HEK293T (cell line): ENCODE measurements at regions not wholly inside any gene's neighbourhood (a gene's known extent, or its start where the extent isn't known, plus 50 kb on each side); places are given as distances from the start of the nearest gene placed in this dataset.

Experiments
- ARNT ChIP-seq: fragments of 450-650 bp; IDR thresholded peaks from 2 replicates; pipeline ENCODE4 v1.6.1; 2017; ENCODE audit warnings: mild to moderate bottlenecking
- BHLHE40 ChIP-seq: fragments of 450-650 bp; IDR thresholded peaks from 2 replicates; pipeline ENCODE4 v1.6.1; 2016; ENCODE audit warnings: mild to moderate bottlenecking, moderate library complexity, borderline replicate concordance
- FOXK2 ChIP-seq: fragments of 450-650 bp; IDR thresholded peaks from 2 replicates; pipeline ENCODE4 v1.6.1; 2016; ENCODE audit warnings: mild to moderate bottlenecking
- FOXM1 ChIP-seq: fragments of 450-650 bp; IDR thresholded peaks from 2 replicates; pipeline ENCODE4 v1.6.1; 2017; ENCODE audit warnings: mild to moderate bottlenecking, borderline replicate concordance
- HDGF ChIP-seq: fragments of 450-650 bp; IDR thresholded peaks from 2 replicates; pipeline ENCODE4 v1.6.1; 2017; ENCODE audit warnings: antibody characterized with exemption, borderline replicate concordance
- L3MBTL2 ChIP-seq: fragments of 450-650 bp; conservative IDR thresholded peaks from 2 replicates; pipeline ENCODE4 v1.6.1; 2016; ENCODE audit warnings: mild to moderate bottlenecking
- LEF1 ChIP-seq: fragments of 450-650 bp; IDR thresholded peaks from 2 replicates; pipeline ENCODE4 v1.6.1; 2017; ENCODE audit warnings: mild to moderate bottlenecking, borderline replicate concordance
- NFRKB ChIP-seq: fragments of 450-650 bp; IDR thresholded peaks from 2 replicates; pipeline ENCODE4 v1.6.1; 2016; ENCODE audit warnings: mild to moderate bottlenecking, moderate library complexity
- SP1 ChIP-seq: fragments of 450-650 bp; IDR thresholded peaks from 2 replicates; pipeline ENCODE4 v1.6.1; 2017
- SUZ12 ChIP-seq: fragments of 450-650 bp; IDR thresholded peaks from 2 replicates; pipeline ENCODE4 v1.6.1; 2016; ENCODE audit warnings: mild to moderate bottlenecking
- TARDBP ChIP-seq: fragments of 450-650 bp; IDR thresholded peaks from 2 replicates; pipeline ENCODE4 v1.6.1; 2016

GRCh38 chr2:78245394-78246135 is 723.4 kb upstream of the LRRTM4 start:
- TF ChIP-seq FOXK2 (no peak), FOXM1 (no peak), ARNT (no peak), LEF1 (no peak), BHLHE40 (no peak), SP1 (no peak), TARDBP (no peak), NFRKB (no peak), HDGF (no peak), L3MBTL2 (no peak), SUZ12 (no peak)
